ENCODE measurements at regions not wholly inside any gene's neighbourhood (a gene's known extent, or its start where the extent isn't known, plus 50 kb on each side); places are given as distances from the start of the nearest gene placed in this dataset.

- TF ChIP-seq, protein P1, sequence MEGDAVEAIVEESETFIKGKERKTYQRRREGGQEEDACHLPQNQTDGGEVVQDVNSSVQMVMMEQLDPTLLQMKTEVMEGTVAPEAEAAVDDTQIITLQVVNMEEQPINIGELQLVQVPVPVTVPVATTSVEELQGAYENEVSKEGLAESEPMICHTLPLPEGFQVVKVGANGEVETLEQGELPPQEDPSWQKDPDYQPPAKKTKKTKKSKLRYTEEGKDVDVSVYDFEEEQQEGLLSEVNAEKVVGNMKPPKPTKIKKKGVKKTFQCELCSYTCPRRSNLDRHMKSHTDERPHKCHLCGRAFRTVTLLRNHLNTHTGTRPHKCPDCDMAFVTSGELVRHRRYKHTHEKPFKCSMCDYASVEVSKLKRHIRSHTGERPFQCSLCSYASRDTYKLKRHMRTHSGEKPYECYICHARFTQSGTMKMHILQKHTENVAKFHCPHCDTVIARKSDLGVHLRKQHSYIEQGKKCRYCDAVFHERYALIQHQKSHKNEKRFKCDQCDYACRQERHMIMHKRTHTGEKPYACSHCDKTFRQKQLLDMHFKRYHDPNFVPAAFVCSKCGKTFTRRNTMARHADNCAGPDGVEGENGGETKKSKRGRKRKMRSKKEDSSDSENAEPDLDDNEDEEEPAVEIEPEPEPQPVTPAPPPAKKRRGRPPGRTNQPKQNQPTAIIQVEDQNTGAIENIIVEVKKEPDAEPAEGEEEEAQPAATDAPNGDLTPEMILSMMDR (IDR thresholded peaks at IDR 0.05), result no peak
- peak overlapping the region; percentile 13 for H3K27ac Mint-ChIP-seq
- no peaks in the 10 kb centered on the region for H3K27me3 Mint-ChIP-seq (ENCODE audit: low read depth, poor library complexity)
- peaks cover 60% of the 10 kb centered on the region for H3K4me1 Mint-ChIP-seq
- peak overlapping the region; percentile 9 for H3K4me3 Mint-ChIP-seq
- H3K9me3 Mint-ChIP-seq, result peaks cover 23% of the 10 kb centered on the region
- DNase-seq, result no peak
- no peaks in the 10 kb centered on the region for H3K36me3 Mint-ChIP-seq (ENCODE audit: low read depth)
These were observed 131.3 kb upstream of the CPSF6 start for GRCh38 chr12:69108037-69108436.

DNA sequence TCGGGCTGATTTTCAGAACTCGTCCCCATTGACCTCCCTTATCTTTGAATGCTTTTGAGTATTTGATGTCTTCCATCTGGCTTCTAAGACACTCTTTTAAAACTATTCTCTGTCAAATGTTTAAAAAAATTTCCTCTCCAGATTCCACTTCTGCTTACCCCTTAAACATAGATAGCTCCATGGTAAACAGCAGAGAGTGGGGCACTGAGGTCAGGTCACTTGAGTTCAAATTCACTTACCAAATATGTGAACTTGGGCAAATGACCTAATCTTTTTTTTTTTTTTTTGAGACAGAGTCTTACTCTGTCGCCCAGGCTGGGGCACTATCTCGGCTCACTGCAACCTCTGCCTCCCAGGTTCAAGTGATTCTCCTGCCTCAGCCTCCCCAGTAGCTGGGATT is 126.8 kb upstream of the CPSF6 start:
- peaks cover 7% of the 10 kb centered on the region for H3K9me3 Mint-ChIP-seq
- no peak overlapping the region for H3K4me3 Mint-ChIP-seq

GRCh38 chr12:69115099-69115498 is 124.3 kb upstream of the CPSF6 start:
- TF ChIP-seq, protein P1 (IDR thresholded peaks at IDR 0.05), result no peak
- DNase-seq, result no peak
- peaks cover 5% of the 10 kb centered on the region for H3K4me1 Mint-ChIP-seq
- no peaks in the 10 kb centered on the region for H3K27me3 Mint-ChIP-seq (ENCODE audit: low read depth, poor library complexity)
- no peaks in the 10 kb centered on the region for H3K36me3 Mint-ChIP-seq (ENCODE audit: low read depth)
- peaks cover 1% of the 10 kb centered on the region for H3K9me3 Mint-ChIP-seq
- no peak overlapping the region for H3K27ac Mint-ChIP-seq
- no peak overlapping the region for H3K4me3 Mint-ChIP-seq

More for the DNA sequence above, 126.8 kb upstream of the CPSF6 start:
- no peaks in the 10 kb centered on the region for H3K36me3 Mint-ChIP-seq (ENCODE audit: low read depth)
- DNase-seq, result no peak
- TF ChIP-seq, protein P1 (IDR thresholded peaks at IDR 0.05), result no peak
- H3K27ac Mint-ChIP-seq, result no peak overlapping the region
- peaks cover 27% of the 10 kb centered on the region for H3K4me1 Mint-ChIP-seq
- no peaks in the 10 kb centered on the region for H3K27me3 Mint-ChIP-seq (ENCODE audit: low read depth, poor library complexity)

- Mint-ChIP-seq H3K27me3 (ENCODE audit: low read depth, poor library complexity) (no peaks in the 10 kb centered on the region), H3K27ac (no peak overlapping the region), H3K4me3 (no peak overlapping the region), H3K9me3 (no peaks in the 10 kb centered on the region), H3K4me1 (no peaks in the 10 kb centered on the region), H3K36me3 (ENCODE audit: low read depth) (no peaks in the 10 kb centered on the region)
- TF ChIP-seq, protein P1 (IDR thresholded peaks at IDR 0.05), result no peak
- DNase-seq, result no peak
These were observed 123.4 kb upstream of the CPSF6 start for GRCh38 chr12:69115951-69116350.

DNA sequence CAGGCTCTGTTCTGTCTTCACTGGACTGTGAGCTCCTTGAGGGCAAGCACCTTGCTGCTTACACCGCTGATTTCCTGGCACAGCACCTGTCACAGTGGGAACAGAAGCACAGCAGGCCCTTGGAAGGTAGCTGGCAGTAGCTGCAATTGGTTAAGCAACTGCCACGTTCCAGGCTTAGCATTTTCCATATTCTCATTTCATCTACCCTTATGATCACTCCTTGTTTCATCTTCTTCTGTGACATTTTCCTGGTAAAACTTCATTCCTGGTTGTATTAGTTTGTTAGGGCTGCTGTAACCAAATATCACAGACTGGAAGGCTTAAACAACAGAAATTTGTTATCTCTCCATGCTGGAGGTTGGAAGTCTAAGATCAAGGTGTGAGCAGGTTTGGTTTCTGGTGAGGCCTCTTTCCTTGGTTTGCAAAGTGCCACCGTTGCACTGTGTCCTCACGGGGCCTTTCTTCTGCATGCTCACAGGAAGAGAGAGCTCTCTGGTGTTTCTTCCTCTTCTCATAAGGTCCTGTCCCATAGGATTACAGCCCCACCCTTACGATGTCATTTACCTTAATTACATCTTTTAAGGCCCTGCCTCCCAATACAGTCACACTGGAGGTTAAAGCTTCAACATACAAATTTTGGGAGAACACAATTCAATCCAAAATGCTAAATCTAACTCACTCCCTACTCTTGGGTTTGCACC is 121.7 kb upstream of the CPSF6 start:
- H3K4me1 Mint-ChIP-seq, result no peaks in the 10 kb centered on the region
- no peaks in the 10 kb centered on the region for H3K27me3 Mint-ChIP-seq (ENCODE audit: low read depth, poor library complexity)
- no peak for DNase-seq
- no peak overlapping the region for H3K27ac Mint-ChIP-seq
- TF ChIP-seq, protein P1 (IDR thresholded peaks at IDR 0.05), result no peak
- no peaks in the 10 kb centered on the region for H3K9me3 Mint-ChIP-seq
- H3K36me3 Mint-ChIP-seq (ENCODE audit: low read depth), result no peaks in the 10 kb centered on the region
- H3K4me3 Mint-ChIP-seq, result no peak overlapping the region

DNA sequence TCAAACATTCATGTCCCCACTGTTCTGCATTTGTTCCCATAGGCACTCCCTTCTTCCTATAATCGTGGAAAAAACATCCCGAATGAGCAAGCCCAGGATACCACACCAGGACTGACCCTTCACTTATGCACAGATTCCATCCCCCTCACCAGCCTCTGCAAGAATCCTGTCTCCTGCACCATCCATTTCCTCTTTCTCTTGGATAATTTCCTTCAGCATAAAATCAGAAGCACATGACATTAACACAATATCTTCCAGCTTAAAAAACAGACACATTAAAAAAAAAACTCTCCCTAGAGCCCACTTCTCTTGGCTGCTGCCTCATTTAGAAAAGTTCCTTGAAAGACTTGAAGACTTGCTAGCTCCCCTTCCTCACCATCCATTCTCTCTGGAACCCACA is 120.9 kb upstream of the CPSF6 start:
- TF ChIP-seq, protein P1 (IDR thresholded peaks at IDR 0.05), result no peak
- Mint-ChIP-seq H3K27ac (no peak overlapping the region), H3K9me3 (no peaks in the 10 kb centered on the region), H3K4me1 (peaks cover 5% of the 10 kb centered on the region), H3K36me3 (ENCODE audit: low read depth) (no peaks in the 10 kb centered on the region), H3K4me3 (no peak overlapping the region), H3K27me3 (ENCODE audit: low read depth, poor library complexity) (no peaks in the 10 kb centered on the region)
- DNase-seq, result no peak
